SK-N-SH (cell line): ENCODE measurements at regions not wholly inside any gene's neighbourhood (a gene's known extent, or its start where the extent isn't known, plus 50 kb on each side); places are given as distances from the start of the nearest gene placed in this dataset.
A peak's percentile ranks its signal among the peaks of the same experiment; 100 is the strongest.
"Not testable (repeated sequence)": the region's sequence is repeated elsewhere in the genome, so short reads cannot be mapped to it uniquely, and the experiment has no call there.

Experiments
- CTCF ChIA-PET: fragments of 300-600, 350-600 bp; formaldehyde crosslinking; extraction: SDS; loops from one replicate; lab custom pipeline; 2021; lab: Yijun Ruan, JAX
- POLR2A ChIA-PET: fragments of 350-600 bp; sonication (Branson Sonifier 250); formaldehyde crosslinking; extraction: SDS; loops from one replicate; lab custom pipeline; 2020; ENCODE audit warnings: antibody characterized with exemption, inconsistent platforms; lab: Yijun Ruan, JAX
- DNase-seq: peaks from one replicate; pipeline ENCODE4 v3.0.0; 2012
- H2AFZ ChIP-seq: fragments of 200-600 bp; sonication (generic); 2 replicates; pipeline ENCODE4 v1.8.1; 2016; ENCODE audit warnings: antibody characterized with exemption, mild to moderate bottlenecking, low read depth
- H3F3A ChIP-seq: fragments of 200-600 bp; sonication (generic); replicated peaks from 2 replicates; pipeline ENCODE3; 2016; ENCODE audit warnings: antibody characterized with exemption, mild to moderate bottlenecking; ENCODE audit not compliant: insufficient read depth
- H3K27ac ChIP-seq, 2 experiments: fragments of 200-500 bp in 1 of 2; fragments of 200-600 bp in 1 of 2; sonication (Bioruptor generic) in 1 of 2; sonication (generic), shearing (Covaris generic) in 1 of 2; 2 replicates each; pipeline versions ENCODE4 v1.5.1 to v1.6.1; 2014 to 2016; ENCODE audit warnings: low read depth in 2 of 2, inconsistent platforms in 1 of 2, low read length in 1 of 2, mild to moderate bottlenecking in 1 of 2, mixed read lengths in 1 of 2
- H3K27me3 ChIP-seq: fragments of 200-600 bp; sonication (generic), shearing (Covaris generic); 2 replicates; pipeline ENCODE4 v1.6.1; 2016; ENCODE audit warnings: mixed run types; ENCODE audit not compliant: insufficient read depth
- H3K36me3 ChIP-seq, 2 experiments: fragments of 200-500 bp in 1 of 2; fragments of 200-600 bp in 1 of 2; sonication (Bioruptor generic) in 1 of 2; sonication (generic) in 1 of 2; replicated peaks in 1 of 2; 2 replicates each; pipeline versions ENCODE3 to v1.5.1; 2014 to 2016; ENCODE audit warnings: low read length in 1 of 2, mild to moderate bottlenecking in 1 of 2; ENCODE audit not compliant: insufficient read depth in 2 of 2, control insufficient read depth in 1 of 2
- H3K4me1 ChIP-seq, 2 experiments: fragments of 200-500 bp in 1 of 2; fragments of 200-600 bp in 1 of 2; sonication (Bioruptor generic) in 1 of 2; sonication (generic), shearing (Covaris generic) in 1 of 2; 2 replicates each; pipeline versions ENCODE4 v1.5.1 to v1.6.1; 2014 to 2016; ENCODE audit warnings: low read depth in 1 of 2, low read length in 1 of 2, mixed run types in 1 of 2; ENCODE audit not compliant: insufficient read depth in 2 of 2, control insufficient read depth in 1 of 2
- H3K4me2 ChIP-seq: fragments of 200-600 bp; sonication (generic), shearing (Covaris generic); 2 replicates; pipeline ENCODE4 v1.6.1; 2017; ENCODE audit warnings: mixed run types
- H3K4me3 ChIP-seq, 2 experiments: fragments of 200-500 bp in 1 of 2; fragments of 200-600 bp in 1 of 2; sonication (Bioruptor generic) in 1 of 2; sonication (generic), shearing (Covaris generic) in 1 of 2; 2 replicates each; pipeline versions ENCODE4 v1.5.1 to v1.8.1; 2014 to 2016; ENCODE audit warnings: low read depth in 2 of 2, inconsistent platforms in 1 of 2, low read length in 1 of 2, mild to moderate bottlenecking in 1 of 2, mixed read lengths in 1 of 2, moderate library complexity in 1 of 2
- H3K79me2 ChIP-seq: fragments of 200-600 bp; sonication (generic); 2 replicates; pipeline ENCODE4 v1.8.1; 2017; ENCODE audit warnings: mild to moderate bottlenecking; ENCODE audit not compliant: insufficient read depth
- H3K9ac ChIP-seq: fragments of 200-600 bp; sonication (generic); 2 replicates; pipeline ENCODE4 v1.6.1; 2017; ENCODE audit warnings: mixed run types
- H3K9me2 ChIP-seq: fragments of 200-600 bp; sonication (generic); 2 replicates; pipeline ENCODE4 v1.6.1; 2017; ENCODE audit warnings: mixed run types
- H3K9me3 ChIP-seq: fragments of 200-600 bp; sonication (generic); 2 replicates; pipeline ENCODE4 v1.6.1; 2017; ENCODE audit warnings: mixed run types, mild to moderate bottlenecking, moderate library complexity
- H4K20me1 ChIP-seq: fragments of 200-600 bp; sonication (generic); 2 replicates; pipeline ENCODE4 v1.6.1; 2017; ENCODE audit warnings: mild to moderate bottlenecking, mixed run types; ENCODE audit not compliant: insufficient read depth
- MXI1 ChIP-seq: IDR thresholded peaks from 2 replicates; pipeline ENCODE4 v1.6.1; 2012; ENCODE audit warnings: mild to moderate bottlenecking, low read depth, low read length, improper control_type of control experiment
- RFX5 ChIP-seq: IDR thresholded peaks from 2 replicates; pipeline ENCODE4 v1.6.1; 2012; ENCODE audit warnings: mild to moderate bottlenecking, improper control_type of control experiment, low read length
- SIN3A ChIP-seq: IDR thresholded peaks from 2 replicates; pipeline ENCODE4 v1.6.1; 2012; ENCODE audit warnings: low read depth, mild to moderate bottlenecking, low read length, moderate library complexity, borderline replicate concordance
- WGBS: methylation state at CpG from one replicate; pipeline ENCODE4 v1.1.6; 2017; ENCODE audit warnings: low lambda C conversion rate; 5-methylcytosine and 5-hydroxymethylcytosine counted together
- TF ChIP-seq, protein P1 (sequence below): IDR thresholded peaks from 2 replicates; pipeline ENCODE4 v1.4.0; 2012; ENCODE audit warnings: low read depth
- TF ChIP-seq, protein P2 (sequence below): fragments of 200-600 bp; sonication (generic); IDR thresholded peaks from 2 replicates; pipeline ENCODE4 v1.6.1; 2017; ENCODE audit warnings: antibody characterized with exemption, mild to moderate bottlenecking, moderate library complexity

DNA sequence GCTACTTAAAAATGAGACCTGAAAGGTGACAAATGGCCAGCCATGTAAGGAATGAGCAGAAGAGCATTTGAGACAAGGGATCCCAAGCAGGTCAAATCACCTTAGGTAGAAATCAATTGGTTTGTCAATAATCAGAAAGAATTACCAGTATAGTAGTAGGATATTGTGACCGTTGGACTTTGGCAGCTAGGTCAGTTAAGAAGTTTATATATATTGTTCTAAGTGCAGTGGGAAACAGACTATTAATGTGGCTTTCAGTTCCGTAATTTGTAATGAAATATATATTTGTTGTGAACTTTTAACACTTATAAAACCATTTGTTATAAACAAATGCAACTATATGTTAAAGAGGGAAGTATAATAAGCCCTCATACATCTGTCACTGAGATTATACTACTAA lies 807.9 kb upstream of the SPRY2 start:
- TF ChIP-seq MXI1 (no peak), SIN3A (no peak)
- TF ChIP-seq, protein P1, sequence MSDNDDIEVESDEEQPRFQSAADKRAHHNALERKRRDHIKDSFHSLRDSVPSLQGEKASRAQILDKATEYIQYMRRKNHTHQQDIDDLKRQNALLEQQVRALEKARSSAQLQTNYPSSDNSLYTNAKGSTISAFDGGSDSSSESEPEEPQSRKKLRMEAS: no peak
- TF ChIP-seq, all 33 proteins: peak for 0
- CTCF ChIA-PET: no interaction called here
- Histone ChIP-seq H3K4me1 (no peaks in the 10 kb centered on the region), H3K27ac (no peak overlapping the region), H2AFZ (no peak overlapping the region), H4K20me1 (no peaks in the 10 kb centered on the region), H3K4me3 (no peak overlapping the region), H3K36me3 (no peaks in the 10 kb centered on the region), H3K9me2 (no peaks in the 10 kb centered on the region), H3K79me2 (no peaks in the 10 kb centered on the region), H3F3A (no peaks in the 10 kb centered on the region), H3K27me3 (no peaks in the 10 kb centered on the region), H3K9me3 (no peaks in the 10 kb centered on the region), H3K9ac (no peak overlapping the region), H3K4me2 (no peak overlapping the region)
- no peak for DNase-seq
- POLR2A ChIA-PET: no interaction called here
- 7% methylated on average over 2 of the region's 2 CpGs for WGBS

DNA sequence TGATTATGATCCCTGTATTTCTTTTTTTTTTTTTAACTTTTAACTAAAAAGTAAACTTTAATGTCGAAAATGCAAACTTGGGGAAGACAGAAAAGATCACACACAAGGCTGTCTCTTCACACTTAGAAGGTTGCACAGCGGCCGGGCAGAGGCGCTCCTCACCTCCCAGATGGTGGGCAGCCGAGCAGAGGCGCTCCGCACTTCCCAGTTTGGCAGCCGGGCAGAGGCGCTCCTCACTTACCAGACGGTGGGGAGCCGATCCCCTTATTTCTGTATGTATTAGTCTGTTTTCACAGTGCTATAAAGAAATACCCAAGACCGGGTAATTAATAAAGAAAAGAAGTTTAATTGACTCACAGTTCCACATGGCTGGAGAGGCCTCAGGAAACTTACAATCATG lies 805.6 kb upstream of the SPRY2 start:
- H3F3A ChIP-seq, H3K9ac ChIP-seq, H3K4me2 ChIP-seq, H2AFZ ChIP-seq, H3K4me1 ChIP-seq, H4K20me1 ChIP-seq, H3K27me3 ChIP-seq, H3K27ac ChIP-seq, H3K4me3 ChIP-seq, H3K9me2 ChIP-seq, H3K79me2 ChIP-seq, POLR2A ChIA-PET, DNase-seq, H3K36me3 ChIP-seq, H3K9me3 ChIP-seq: not testable (repeated sequence)
- WGBS: 61% methylated on average over 12 of the region's 12 CpGs
- CTCF ChIA-PET: interaction anchor here (1.0 kb wide), 1 partner anchor 24 kb away, joined by 3 read pairs; no protein-coding TSS in a partner anchor

DNA sequence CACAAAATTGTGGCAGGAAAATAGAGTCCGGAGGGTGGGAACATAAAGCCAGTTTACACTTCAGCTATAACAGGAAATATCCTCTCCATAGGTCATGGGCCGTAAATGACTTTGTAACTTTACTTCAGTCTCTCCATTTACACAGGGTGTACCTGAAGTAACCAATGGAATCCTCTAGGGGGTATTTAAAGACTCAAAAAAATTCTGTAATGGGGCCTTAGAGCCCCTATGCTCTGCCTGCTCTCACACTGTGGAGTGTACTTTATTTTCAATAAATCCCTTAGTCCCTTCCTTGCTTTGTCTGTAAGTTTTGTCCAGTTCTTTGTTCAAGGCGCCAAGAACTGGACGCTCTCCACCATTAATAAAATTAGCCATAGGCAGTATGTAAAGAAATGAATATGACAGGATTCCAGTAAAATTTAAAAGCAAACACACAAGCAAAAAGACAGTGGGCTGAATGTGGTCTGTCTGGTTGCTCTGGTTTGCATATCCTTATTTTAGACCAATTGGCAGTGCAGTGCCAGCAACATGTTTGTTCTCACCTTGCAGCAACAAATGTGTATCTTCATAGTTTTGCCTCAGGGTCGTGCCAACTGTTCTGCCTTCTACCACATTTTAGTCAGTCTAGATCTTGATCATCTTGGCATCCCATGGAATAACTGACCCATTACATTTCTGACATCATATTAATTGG lies 801.5 kb upstream of the SPRY2 start:
- H3K9me2 ChIP-seq: no peaks in the 10 kb centered on the region
- H3K9me3 ChIP-seq: no peaks in the 10 kb centered on the region
- 59% methylated on average over 5 of the region's 5 CpGs for WGBS
- H4K20me1 ChIP-seq: no peaks in the 10 kb centered on the region
- H3K4me3 ChIP-seq: no peak overlapping the region
- H3K4me1 ChIP-seq: no peaks in the 10 kb centered on the region
- no peaks in the 10 kb centered on the region for H3K79me2 ChIP-seq
- no peak for TF ChIP-seq RFX5
- TF ChIP-seq, protein P2, sequence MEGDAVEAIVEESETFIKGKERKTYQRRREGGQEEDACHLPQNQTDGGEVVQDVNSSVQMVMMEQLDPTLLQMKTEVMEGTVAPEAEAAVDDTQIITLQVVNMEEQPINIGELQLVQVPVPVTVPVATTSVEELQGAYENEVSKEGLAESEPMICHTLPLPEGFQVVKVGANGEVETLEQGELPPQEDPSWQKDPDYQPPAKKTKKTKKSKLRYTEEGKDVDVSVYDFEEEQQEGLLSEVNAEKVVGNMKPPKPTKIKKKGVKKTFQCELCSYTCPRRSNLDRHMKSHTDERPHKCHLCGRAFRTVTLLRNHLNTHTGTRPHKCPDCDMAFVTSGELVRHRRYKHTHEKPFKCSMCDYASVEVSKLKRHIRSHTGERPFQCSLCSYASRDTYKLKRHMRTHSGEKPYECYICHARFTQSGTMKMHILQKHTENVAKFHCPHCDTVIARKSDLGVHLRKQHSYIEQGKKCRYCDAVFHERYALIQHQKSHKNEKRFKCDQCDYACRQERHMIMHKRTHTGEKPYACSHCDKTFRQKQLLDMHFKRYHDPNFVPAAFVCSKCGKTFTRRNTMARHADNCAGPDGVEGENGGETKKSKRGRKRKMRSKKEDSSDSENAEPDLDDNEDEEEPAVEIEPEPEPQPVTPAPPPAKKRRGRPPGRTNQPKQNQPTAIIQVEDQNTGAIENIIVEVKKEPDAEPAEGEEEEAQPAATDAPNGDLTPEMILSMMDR: peak; percentile 16; the same call in 1 of the 2 replicates
- POLR2A ChIA-PET: no interaction called here
- H2AFZ ChIP-seq: no peak overlapping the region
- CTCF ChIA-PET: no interaction called here
- H3K36me3 ChIP-seq: no peaks in the 10 kb centered on the region
- DNase-seq: no peak
- H3K27me3 ChIP-seq: no peaks in the 10 kb centered on the region
- H3K4me2 ChIP-seq: no peak overlapping the region
- no peak overlapping the region for H3K27ac ChIP-seq
- no peak overlapping the region for H3K9ac ChIP-seq
- no peaks in the 10 kb centered on the region for H3F3A ChIP-seq
